DND-41 (cell line): ENCODE measurements at regions not wholly inside any gene's neighbourhood (a gene's known extent, or its start where the extent isn't known, plus 50 kb on each side); places are given as distances from the start of the nearest gene placed in this dataset.

Experiments used
- EZH2 ChIP-seq: IDR thresholded peaks from 3 replicates; pipeline ENCODE4 v1.6.1; 2012; ENCODE audit warnings: borderline replicate concordance, low read depth, mild to moderate bottlenecking, moderate library complexity, low read length, inconsistent platforms; ENCODE audit not compliant: severe bottlenecking
- TF ChIP-seq, protein P1 (sequence below): IDR thresholded peaks from 2 replicates; pipeline ENCODE4 v1.5.1; 2012; ENCODE audit warnings: borderline replicate concordance, low read length, moderate library complexity, mild to moderate bottlenecking; ENCODE audit not compliant: poor library complexity, severe bottlenecking; ENCODE audit errors: extremely low read depth

- TF ChIP-seq, protein P1, sequence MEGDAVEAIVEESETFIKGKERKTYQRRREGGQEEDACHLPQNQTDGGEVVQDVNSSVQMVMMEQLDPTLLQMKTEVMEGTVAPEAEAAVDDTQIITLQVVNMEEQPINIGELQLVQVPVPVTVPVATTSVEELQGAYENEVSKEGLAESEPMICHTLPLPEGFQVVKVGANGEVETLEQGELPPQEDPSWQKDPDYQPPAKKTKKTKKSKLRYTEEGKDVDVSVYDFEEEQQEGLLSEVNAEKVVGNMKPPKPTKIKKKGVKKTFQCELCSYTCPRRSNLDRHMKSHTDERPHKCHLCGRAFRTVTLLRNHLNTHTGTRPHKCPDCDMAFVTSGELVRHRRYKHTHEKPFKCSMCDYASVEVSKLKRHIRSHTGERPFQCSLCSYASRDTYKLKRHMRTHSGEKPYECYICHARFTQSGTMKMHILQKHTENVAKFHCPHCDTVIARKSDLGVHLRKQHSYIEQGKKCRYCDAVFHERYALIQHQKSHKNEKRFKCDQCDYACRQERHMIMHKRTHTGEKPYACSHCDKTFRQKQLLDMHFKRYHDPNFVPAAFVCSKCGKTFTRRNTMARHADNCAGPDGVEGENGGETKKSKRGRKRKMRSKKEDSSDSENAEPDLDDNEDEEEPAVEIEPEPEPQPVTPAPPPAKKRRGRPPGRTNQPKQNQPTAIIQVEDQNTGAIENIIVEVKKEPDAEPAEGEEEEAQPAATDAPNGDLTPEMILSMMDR: no peak
- TF ChIP-seq EZH2: no peak
Observed at GRCh38 chr17:59479141-59479540, 86.3 kb upstream of the DHX40 start.
